Karpas-422 (cell line): ENCODE measurements at regions not wholly inside any gene's neighbourhood (a gene's known extent, or its start where the extent isn't known, plus 50 kb on each side); places are given as distances from the start of the nearest gene placed in this dataset.
A peak's percentile ranks its signal among the peaks of the same experiment; 100 is the strongest.

ENCODE experiments used
- DNase-seq: peaks from one replicate; pipeline ENCODE4 v3.0.0-alpha.2; 2015
- H2AFZ ChIP-seq: fragments of 200-600 bp; sonication (generic); 2 replicates; pipeline ENCODE4 v1.6.1; 2014; ENCODE audit warnings: antibody characterized with exemption, low read length, mixed read lengths
- H3K27ac ChIP-seq: fragments of 200-600 bp; sonication (generic); 2 replicates; pipeline ENCODE4 v1.5.1; 2014; ENCODE audit warnings: mild to moderate bottlenecking, low read length, moderate library complexity
- H3K27me3 ChIP-seq: fragments of 200-600 bp; sonication (generic); 2 replicates; pipeline ENCODE4 v1.6.1; 2014; ENCODE audit warnings: low read length, mixed read lengths
- H3K36me3 ChIP-seq: fragments of 200-600 bp; sonication (generic); 2 replicates; pipeline ENCODE4 v1.6.1; 2014; ENCODE audit warnings: low read length, mixed read lengths; ENCODE audit not compliant: insufficient read depth
- H3K4me1 ChIP-seq: fragments of 200-600 bp; sonication (generic); 2 replicates; pipeline ENCODE4 v1.6.1; 2014; ENCODE audit warnings: mild to moderate bottlenecking, low read length, mixed read lengths
- H3K4me2 ChIP-seq: fragments of 200-600 bp; sonication (generic); 2 replicates; pipeline ENCODE4 v1.6.1; 2014; ENCODE audit warnings: low read length, low read depth, mild to moderate bottlenecking; ENCODE audit not compliant: poor library complexity, severe bottlenecking
- H3K4me3 ChIP-seq: fragments of 200-600 bp; sonication (generic); 2 replicates; pipeline ENCODE4 v1.5.1; 2014; ENCODE audit warnings: mild to moderate bottlenecking, antibody characterized with exemption, low read length, mixed read lengths
- H3K79me2 ChIP-seq: fragments of 200-600 bp; sonication (generic); 2 replicates; pipeline ENCODE4 v1.6.1; 2014; ENCODE audit warnings: mild to moderate bottlenecking, low read length, mixed read lengths
- H3K9ac ChIP-seq: fragments of 200-600 bp; sonication (generic); 2 replicates; pipeline ENCODE4 v1.6.0; 2014; ENCODE audit warnings: low read length
- H3K9me2 ChIP-seq: fragments of 200-600 bp; sonication (generic), shearing (Covaris generic); replicated peaks from 2 replicates; pipeline ENCODE4 v1.6.0; 2014; ENCODE audit warnings: mild to moderate bottlenecking, low read length, moderate library complexity; ENCODE audit not compliant: insufficient read depth
- H3K9me3 ChIP-seq: fragments of 300-700, 200-600 bp; sonication (generic); 2 replicates; pipeline ENCODE4 v1.6.1; 2014; ENCODE audit warnings: low read length, mixed read lengths
- H4K20me1 ChIP-seq: fragments of 200-600 bp; sonication (generic); 2 replicates; pipeline ENCODE4 v1.6.1; 2014; ENCODE audit warnings: mild to moderate bottlenecking, antibody characterized with exemption, low read length, low read depth; ENCODE audit not compliant: insufficient read depth

GRCh38 chr21:25427828-25428227 is 179.5 kb downstream of the MRPL39 start:
- no peak overlapping the region for H3K4me2 ChIP-seq
- no peak overlapping the region for H3K4me3 ChIP-seq
- no peaks in the 10 kb centered on the region for H3K27me3 ChIP-seq
- H3K36me3 ChIP-seq: no peaks in the 10 kb centered on the region
- no peak overlapping the region for H3K9ac ChIP-seq
- H3K27ac ChIP-seq: no peak overlapping the region
- H3K9me3 ChIP-seq: no peaks in the 10 kb centered on the region
- H3K9me2 ChIP-seq: no peaks in the 10 kb centered on the region
- no peaks in the 10 kb centered on the region for H4K20me1 ChIP-seq
- no peak for DNase-seq
- peaks cover 18% of the 10 kb centered on the region for H3K4me1 ChIP-seq
- no peak overlapping the region for H2AFZ ChIP-seq
- H3K79me2 ChIP-seq: no peaks in the 10 kb centered on the region

GRCh38 chr21:25426580-25426979 is 180.7 kb downstream of the MRPL39 start:
- Histone ChIP-seq H3K27ac (no peak overlapping the region), H3K9me2 (no peaks in the 10 kb centered on the region), H3K4me2 (no peak overlapping the region), H3K36me3 (no peaks in the 10 kb centered on the region), H3K9me3 (no peaks in the 10 kb centered on the region), H3K79me2 (no peaks in the 10 kb centered on the region), H3K9ac (no peak overlapping the region), H3K27me3 (no peaks in the 10 kb centered on the region), H4K20me1 (no peaks in the 10 kb centered on the region), H3K4me1 (peaks cover 18% of the 10 kb centered on the region), H3K4me3 (no peak overlapping the region), H2AFZ (no peak overlapping the region)
- DNase-seq: no peak

GRCh38 chr21:25425156-25425555 is 182.1 kb downstream of the MRPL39 start:
- Histone ChIP-seq H3K9me2 (no peaks in the 10 kb centered on the region), H3K4me3 (no peak overlapping the region), H3K4me2 (peak overlapping the region; percentile 9), H3K9me3 (no peaks in the 10 kb centered on the region), H3K79me2 (no peaks in the 10 kb centered on the region), H2AFZ (no peak overlapping the region), H3K27me3 (no peaks in the 10 kb centered on the region), H4K20me1 (no peaks in the 10 kb centered on the region), H3K9ac (no peak overlapping the region), H3K27ac (no peak overlapping the region), H3K36me3 (no peaks in the 10 kb centered on the region), H3K4me1 (peaks cover 18% of the 10 kb centered on the region)
- no peak for DNase-seq

GRCh38 chr21:25424634-25425033 is 182.6 kb downstream of the MRPL39 start:
- Histone ChIP-seq H3K4me1 (peaks cover 18% of the 10 kb centered on the region), H3K4me2 (peak overlapping the region; percentile 9), H3K27ac (no peak overlapping the region), H3K27me3 (no peaks in the 10 kb centered on the region), H3K36me3 (no peaks in the 10 kb centered on the region), H3K4me3 (no peak overlapping the region), H3K9me3 (no peaks in the 10 kb centered on the region), H3K9me2 (no peaks in the 10 kb centered on the region), H3K9ac (no peak overlapping the region), H2AFZ (no peak overlapping the region), H4K20me1 (no peaks in the 10 kb centered on the region), H3K79me2 (no peaks in the 10 kb centered on the region)
- DNase-seq: no peak

- Histone ChIP-seq H3K4me1 (peaks cover 18% of the 10 kb centered on the region), H3K9me2 (no peaks in the 10 kb centered on the region), H3K4me3 (no peak overlapping the region), H3K36me3 (no peaks in the 10 kb centered on the region), H4K20me1 (no peaks in the 10 kb centered on the region), H3K9ac (no peak overlapping the region), H3K9me3 (no peaks in the 10 kb centered on the region), H3K27ac (no peak overlapping the region), H3K79me2 (no peaks in the 10 kb centered on the region), H2AFZ (no peak overlapping the region), H3K4me2 (no peak overlapping the region), H3K27me3 (no peaks in the 10 kb centered on the region)
- DNase-seq: no peak
These were observed 183.2 kb downstream of the MRPL39 start for GRCh38 chr21:25424048-25424447.

- H4K20me1 ChIP-seq: no peaks in the 10 kb centered on the region
- no peak overlapping the region for H3K4me2 ChIP-seq
- H3K9me2 ChIP-seq: no peaks in the 10 kb centered on the region
- no peaks in the 10 kb centered on the region for H3K9me3 ChIP-seq
- no peaks in the 10 kb centered on the region for H3K79me2 ChIP-seq
- no peaks in the 10 kb centered on the region for H3K27me3 ChIP-seq
- no peak overlapping the region for H3K27ac ChIP-seq
- no peak overlapping the region for H2AFZ ChIP-seq
- no peak overlapping the region for H3K4me3 ChIP-seq
- no peak for DNase-seq
- H3K9ac ChIP-seq: no peak overlapping the region
- H3K4me1 ChIP-seq: peaks cover 18% of the 10 kb centered on the region
- no peaks in the 10 kb centered on the region for H3K36me3 ChIP-seq
These were observed 184.4 kb downstream of the MRPL39 start for GRCh38 chr21:25422610-25423608.

GRCh38 chr21:25421321-25422028 is 185.8 kb downstream of the MRPL39 start:
- Histone ChIP-seq H2AFZ (peak overlapping the region; percentile 60), H3K4me2 (peak overlapping the region; percentile 11), H3K79me2 (no peaks in the 10 kb centered on the region), H3K4me3 (no peak overlapping the region), H3K4me1 (peaks cover 18% of the 10 kb centered on the region), H3K9me2 (no peaks in the 10 kb centered on the region), H3K36me3 (no peaks in the 10 kb centered on the region), H3K27ac (no peak overlapping the region), H3K9me3 (no peaks in the 10 kb centered on the region), H4K20me1 (no peaks in the 10 kb centered on the region), H3K27me3 (no peaks in the 10 kb centered on the region), H3K9ac (no peak overlapping the region)
- DNase-seq: peak; percentile 88

- Histone ChIP-seq H4K20me1 (no peaks in the 10 kb centered on the region), H3K9me3 (no peaks in the 10 kb centered on the region), H3K36me3 (no peaks in the 10 kb centered on the region), H3K79me2 (no peaks in the 10 kb centered on the region), H3K27ac (no peak overlapping the region), H3K4me1 (peaks cover 18% of the 10 kb centered on the region), H3K9me2 (no peaks in the 10 kb centered on the region), H2AFZ (no peak overlapping the region), H3K9ac (no peak overlapping the region), H3K27me3 (no peaks in the 10 kb centered on the region), H3K4me2 (no peak overlapping the region), H3K4me3 (no peak overlapping the region)
- DNase-seq: no peak
These were observed 186.4 kb downstream of the MRPL39 start for GRCh38 chr21:25420831-25421230.
